COR-L47 (cell line): ENCODE measurements at regions not wholly inside any gene's neighbourhood (a gene's known extent, or its start where the extent isn't known, plus 50 kb on each side); places are given as distances from the start of the nearest gene placed in this dataset.

Experiments
- DNase-seq: peaks from one replicate; lab custom pipeline; 2025; lab: John Stamatoyannopoulos, UW

DNA sequence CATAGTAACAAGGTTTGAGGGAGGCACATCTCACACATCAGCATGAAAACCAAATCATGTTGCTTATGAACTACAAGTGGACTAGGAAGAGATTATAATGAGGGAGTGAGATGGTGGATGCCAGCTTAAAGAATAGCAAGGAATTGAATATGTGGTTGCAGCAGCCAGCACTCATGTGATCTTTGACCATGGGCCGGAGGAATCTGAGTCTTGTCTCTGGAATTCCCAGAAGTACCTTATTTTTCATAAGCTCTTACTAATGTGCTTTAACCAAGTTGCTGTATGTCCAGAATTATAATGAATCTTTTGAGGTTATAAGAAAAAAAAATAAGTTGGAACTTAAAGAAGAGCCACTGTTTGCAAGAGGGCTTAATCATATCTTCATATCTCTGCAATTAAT, 97.0 kb downstream of the DISP1 start:
- no peak for DNase-seq

DNA sequence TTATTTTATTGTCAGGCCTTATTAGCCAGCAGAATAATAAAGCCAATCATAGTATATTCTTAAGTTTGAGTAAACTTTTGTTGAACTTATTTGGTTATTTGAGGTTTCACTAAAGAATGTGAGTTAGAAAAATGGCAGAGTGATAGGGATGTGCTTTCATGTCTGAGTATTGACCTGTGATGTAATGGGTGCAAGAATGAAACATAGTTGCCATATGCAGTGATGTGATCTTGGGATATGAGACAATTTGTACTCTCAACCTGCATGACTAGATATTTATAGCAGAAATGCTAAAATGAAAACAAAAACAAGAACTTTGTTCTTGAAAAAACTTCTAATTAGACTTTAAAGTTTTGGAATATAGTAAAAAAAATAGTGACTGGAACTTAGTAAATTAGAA, 97.9 kb downstream of the DISP1 start:
- DNase-seq: no peak

DNA sequence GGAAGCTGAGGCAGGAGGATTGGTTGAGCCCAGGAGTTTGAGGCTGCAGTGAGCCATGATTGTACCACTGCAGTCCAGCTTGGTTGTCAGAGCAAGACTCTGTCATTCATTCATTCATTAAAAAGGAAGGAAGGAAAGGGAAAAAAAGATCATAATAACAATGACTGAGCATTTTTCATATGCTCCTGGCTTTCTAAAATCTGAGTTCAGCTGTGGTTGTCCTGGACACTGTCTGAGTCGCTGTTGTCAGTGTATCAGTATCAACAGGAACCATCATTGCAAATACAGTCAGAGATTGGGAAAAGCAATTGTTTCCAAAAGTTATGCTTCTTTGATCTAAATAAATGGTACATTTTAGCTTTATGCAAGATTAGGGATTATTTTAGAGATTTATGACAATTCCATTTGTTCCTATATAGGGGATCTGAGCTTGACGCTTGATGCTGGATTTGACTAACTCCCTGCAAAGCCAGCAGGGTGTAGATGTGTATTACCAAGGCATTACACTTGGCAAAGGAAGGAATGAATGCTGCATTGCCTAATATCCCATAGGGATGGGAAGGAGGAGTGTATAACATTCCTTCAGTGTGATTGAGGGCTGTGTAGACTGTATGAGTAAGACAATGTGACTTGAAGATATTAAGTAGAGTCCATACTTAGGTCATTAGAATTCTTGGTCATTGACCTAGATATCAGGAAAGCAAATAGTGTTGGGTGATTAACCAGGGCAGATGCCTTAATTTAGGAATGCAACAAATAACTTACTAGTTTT, 100.2 kb downstream of the DISP1 start:
- no peak for DNase-seq

DNA sequence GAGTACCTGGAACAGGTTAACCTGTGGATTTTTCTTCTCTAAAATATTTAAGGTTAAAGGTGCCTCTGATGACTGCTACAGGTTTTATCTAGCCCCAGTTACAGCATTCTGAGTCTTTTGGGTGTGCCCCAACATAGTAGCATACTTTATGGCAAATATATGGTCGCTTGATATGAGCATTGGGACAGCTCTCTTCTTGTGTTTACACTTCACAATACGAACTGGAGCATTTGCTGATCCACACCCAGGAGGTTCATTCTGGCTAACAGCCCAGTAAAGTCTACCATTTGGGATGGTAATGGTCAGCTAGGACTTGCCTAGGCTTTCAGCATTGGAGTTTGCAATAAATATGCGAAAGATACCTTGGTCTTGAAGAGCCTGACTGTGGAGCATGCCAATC, 101.3 kb downstream of the DISP1 start:
- DNase-seq: no peak

DNA sequence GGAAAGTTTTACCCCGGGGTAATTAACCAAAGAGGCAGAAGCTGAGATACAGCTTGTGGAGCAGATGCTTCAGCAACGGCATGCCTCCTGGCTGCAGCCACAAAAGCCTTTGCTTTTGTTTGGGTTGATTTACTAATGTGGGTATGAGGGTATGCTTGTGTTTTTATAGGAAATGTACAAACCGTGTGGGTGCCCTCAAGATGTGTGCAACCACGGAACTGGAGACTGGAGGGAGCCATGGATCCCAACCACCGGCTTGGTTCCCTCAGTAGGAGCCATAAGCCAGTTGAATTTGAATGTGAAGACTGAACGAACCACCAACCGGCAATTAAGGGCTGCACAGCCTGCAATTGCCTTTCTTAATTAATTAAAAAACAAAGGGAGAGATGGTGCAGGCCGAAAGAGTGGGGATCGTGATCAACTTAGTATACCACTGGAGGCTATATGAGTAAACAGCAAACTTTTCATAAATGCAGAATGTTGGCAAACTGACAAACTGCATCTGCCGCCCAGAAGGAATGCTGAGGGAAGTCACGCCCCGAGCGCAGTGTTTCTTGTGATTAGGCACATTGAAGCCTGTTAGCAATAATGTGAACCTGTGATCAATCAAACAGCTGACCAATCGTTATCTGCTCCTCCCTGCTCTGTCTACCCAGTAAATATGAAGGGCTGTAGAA, 104.1 kb downstream of the DISP1 start:
- no peak for DNase-seq

DNA sequence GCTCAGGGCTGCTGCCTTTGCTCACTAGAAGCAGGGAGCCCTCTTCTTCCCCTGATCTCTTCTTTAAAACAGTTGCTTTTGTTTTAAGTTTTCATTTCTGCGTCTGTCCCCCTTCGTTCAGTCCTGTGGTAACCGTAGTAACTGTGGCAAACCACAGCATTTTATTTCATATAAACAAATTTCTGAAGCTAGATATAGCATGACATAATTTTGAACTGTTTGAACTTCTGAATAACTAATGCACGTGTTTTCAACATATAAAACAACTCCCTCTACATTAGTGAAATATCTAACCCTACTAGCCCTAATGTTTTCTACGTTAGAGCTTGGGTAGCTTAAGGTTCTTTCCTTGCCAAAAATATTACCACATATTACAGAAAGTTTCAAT, 104.6 kb downstream of the DISP1 start:
- no peak for DNase-seq

DNA sequence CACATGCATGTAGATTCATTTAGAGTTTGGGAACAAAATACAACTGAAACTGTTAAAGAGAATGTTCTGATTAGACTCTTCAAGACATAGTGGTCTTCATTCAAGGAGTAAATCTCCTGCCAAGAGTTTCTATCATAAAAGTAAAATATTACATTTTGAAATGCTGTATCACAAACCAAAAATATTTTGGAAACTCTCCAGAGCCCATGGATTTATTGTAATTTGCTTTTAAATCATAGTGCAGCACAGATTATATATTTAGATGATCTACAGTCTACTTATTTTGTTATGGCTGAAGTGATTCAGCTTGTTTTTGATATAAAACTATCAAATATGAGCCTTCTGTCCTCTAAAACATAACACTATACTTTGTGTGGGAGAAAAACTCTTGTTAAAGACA, 105.3 kb downstream of the DISP1 start:
- DNase-seq: no peak

DNA sequence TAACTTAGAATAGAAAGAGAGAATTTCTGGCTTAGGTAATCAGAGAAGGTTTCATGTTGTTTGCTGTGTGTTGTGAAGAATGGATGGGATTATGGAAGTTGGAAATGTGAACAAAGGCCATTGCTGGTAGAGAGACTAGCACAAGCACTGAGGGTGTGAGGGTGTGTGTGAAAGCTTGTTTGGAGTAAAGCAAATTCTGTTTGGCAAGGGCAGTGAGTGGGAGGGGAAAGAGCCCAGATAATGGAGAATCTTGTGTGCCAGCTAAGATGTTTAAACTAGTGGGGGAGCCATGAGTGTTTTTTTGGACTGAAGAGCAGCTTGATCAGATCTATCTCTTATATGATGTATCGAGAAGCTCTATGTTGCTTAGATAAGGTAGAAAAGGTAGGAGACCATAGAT, 107.1 kb downstream of the DISP1 start:
- no peak for DNase-seq

DNA sequence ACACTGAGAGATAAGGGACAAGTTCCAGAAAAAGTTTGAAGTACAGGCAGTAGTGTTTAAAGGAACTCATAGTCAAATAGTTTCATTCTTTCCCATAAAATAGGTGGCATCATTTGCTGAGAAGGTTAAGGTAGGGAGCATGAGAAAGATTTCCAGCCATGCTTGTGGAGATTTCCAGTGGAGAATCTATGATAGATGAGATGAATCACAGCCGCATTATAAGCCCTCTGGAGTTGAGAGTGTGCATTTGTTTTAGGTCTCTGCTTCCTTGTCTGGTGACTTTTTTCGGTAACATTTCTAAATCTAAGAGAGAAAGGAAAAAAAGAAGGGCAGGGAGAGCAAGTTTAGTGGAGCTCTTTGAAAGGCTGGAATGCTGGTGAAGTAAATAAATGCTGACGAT, 108.7 kb downstream of the DISP1 start:
- DNase-seq: no peak

DNA sequence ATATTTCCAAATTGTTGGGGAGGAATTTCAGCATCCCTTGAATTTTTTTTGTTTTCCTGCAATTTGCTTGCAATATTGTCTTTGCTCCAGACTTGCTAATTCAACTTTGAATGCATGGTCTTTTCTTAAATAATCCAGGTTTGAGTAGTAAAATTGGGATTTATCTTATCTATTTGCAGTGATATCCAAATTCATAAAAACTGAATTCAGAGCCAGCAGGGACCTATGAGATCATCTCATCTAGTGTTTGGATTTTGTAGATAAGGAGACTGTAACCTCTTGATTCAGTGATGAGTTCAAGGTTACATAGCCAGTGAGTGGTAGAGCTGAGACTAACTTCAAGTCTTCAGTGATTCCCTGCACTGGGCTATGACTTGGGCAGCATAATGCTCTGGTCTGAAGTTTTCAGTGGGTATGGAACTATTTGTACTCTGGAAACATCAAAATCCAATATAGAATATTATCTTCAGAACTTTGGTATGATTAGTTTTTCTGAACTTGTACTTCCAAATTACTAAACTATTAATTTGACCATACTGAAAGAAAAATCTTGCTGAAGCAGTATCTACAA, 109.4 kb downstream of the DISP1 start:
- DNase-seq: no peak

DNA sequence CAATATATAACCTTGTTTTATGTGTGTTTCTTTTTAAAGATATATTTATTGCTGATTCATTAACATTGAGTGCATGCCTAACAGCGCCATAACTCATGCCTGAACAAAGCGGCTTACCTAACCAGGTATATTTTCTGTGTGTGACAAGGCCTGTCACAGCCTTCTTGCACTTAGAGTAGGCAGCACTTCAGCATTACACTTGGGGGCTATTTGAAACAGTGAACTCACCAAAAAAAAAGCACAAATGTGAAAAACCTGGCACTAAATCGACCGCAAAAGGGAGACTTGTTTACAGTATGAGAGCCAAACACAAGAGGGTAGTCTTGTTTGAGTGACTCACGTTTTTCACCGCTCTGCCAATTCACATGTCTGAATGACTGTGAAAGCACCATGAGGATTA, 111.7 kb downstream of the DISP1 start:
- no peak for DNase-seq

DNA sequence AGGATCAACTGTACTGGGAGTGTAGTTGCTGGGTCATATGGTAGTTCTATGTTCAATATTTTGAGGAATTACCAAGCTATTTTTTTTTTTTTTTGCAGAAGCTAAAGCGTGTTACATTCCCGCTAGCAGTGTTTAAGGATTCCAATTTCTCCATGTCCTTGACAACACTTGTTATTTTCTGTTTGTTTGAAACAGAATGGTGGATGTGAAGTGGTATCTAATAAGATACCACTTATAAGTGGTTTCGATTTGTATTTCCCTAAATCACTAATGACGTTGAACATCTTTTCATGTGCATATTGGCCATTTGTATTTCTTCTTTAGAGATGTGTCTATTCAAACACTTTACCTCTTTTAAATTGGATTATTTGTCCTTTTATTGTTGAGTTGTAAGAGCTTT, 112.2 kb downstream of the DISP1 start:
- DNase-seq: no peak

DNA sequence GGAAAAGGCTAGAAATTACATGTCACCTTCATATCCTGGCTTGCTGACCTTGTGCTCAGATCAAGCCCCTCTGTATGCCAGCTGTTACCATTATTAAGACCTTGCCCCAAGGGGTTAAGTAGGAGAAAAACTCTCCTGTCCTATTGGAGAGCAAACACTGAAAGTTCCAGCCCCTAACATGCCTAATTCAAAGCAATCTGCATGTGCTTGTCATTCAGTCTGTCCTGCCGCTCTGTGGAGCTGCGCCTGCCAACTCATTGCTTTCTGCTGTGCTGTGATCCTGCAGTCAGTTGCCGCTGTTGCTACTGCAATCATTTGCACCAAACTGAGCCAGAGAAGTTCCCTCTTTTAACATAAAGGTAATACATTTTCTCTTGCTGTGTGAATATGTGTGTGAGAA, 113.4 kb downstream of the DISP1 start:
- DNase-seq: peak; percentile 27

DNA sequence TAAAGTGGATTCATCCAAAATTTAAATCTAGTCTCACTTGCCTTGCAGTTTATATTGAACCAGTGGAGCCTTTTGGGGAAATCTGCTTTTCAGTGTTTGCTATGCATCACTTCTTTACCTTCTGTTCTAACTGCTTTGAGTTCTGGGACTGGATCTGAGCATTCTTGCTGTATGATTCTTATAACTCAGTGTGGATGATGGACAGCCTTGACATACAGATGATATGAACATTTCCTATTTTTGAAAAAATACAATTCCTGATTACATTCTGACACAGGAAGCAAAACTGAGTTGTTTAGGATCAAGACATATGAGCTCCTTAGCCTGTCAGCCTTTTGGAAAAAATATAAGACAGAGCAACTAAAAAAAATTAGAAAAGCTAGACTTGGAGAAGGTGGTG, 115.2 kb downstream of the DISP1 start:
- no peak for DNase-seq

DNA sequence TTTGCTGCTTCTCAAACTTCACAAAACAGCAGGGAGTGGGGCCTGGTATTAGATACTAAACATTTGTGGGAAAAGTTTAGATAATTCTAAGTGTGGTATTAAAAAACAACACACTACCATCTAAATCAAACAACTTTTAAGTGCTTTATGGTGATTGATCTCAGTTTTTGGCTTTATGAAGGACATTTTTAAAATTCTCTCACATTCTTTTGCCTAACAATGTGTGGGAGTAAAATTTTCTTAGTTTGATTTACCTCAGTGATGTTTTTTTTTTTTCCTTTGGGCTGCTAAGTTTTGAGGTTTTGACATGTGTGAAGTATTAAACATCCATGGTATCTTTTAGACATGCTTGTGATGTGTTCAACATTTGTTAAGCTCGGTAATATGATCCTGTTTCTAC, 116.2 kb downstream of the DISP1 start:
- DNase-seq: no peak

DNA sequence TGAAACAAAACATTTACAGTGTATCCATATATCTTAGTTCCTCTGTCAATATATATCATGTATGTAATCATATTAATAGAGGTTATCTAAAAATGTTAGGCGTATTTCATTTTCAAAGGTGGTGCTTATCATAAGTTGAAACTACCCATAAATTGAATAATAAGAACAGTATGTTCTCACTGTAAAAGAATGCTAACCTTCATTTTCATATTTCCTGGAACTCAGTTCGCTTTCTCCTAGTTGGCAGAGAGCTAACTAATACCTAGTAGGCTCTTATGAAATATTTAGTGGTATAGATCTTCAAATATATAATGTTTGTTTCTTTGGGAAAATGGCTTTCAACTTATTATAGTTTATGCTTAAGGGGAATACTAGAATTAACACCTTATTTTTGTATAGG, 118.4 kb downstream of the DISP1 start:
- no peak for DNase-seq

DNA sequence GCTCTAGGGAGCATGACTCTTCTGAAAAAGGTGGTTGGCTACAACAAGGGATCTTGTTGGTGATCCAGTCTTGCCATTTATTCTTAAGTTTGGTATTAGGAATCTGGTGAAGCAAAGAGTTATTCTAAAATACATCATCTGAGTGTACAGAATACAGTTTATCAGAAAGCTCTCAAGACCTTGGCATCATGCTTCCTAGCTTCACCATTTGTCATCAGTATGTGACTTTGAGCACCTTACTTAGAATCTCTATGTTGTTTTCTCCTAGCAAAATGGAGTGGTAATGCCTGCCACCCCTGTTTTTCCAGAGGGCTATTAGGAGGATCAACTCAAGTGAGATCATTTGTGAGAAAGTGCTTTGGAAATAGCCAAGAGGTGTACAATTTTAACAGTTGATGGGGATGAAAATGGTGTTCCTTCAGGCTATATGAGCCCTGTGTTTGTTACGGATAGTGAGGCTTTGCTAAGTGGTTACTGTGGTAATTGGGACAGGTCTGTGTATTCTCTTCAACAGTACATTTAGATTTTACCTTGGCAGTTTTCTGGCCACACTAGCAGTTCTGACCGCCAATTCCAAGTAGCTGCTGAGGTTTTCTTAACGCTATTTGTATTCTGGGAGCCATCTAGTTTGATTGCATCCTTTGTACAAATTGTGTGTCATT, 120.5 kb downstream of the DISP1 start:
- no peak for DNase-seq

DNA sequence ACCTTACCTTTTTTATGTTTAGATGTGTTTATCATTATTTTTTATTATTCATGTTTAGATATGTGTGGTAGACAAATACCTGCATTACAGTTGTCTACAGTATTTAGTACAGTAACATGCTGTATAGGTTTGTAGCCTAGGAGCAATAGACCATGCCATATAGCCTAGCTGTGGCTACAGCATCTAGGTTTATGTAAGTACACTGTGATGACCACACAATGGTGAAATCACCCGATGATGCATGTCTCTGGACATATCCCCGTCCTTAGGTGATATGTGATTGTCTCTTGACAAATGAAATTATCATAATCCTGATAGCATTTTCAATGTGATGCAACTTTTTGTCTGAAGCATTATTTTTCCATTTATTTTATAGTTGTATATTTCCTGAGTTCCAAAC, 121.2 kb downstream of the DISP1 start:
- no peak for DNase-seq

DNA sequence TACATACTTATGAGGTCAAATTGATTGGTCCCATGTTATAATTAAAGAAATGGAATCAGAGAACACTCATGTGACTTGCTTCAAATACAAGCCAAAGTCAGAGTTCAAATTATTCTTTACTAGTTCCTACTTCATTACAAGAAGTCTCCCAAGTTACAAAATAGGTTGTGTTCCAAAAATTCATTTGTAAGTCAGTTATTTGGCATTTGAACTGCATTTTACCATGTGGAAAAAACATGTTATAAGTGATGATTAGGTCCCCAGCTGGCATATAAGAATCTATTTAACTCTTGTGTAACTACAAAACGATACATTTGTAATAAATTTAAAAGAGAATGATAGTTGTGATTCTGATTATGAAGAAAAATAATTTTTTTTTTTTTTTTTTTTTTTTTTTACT, 124.1 kb downstream of the DISP1 start:
- no peak for DNase-seq

DNA sequence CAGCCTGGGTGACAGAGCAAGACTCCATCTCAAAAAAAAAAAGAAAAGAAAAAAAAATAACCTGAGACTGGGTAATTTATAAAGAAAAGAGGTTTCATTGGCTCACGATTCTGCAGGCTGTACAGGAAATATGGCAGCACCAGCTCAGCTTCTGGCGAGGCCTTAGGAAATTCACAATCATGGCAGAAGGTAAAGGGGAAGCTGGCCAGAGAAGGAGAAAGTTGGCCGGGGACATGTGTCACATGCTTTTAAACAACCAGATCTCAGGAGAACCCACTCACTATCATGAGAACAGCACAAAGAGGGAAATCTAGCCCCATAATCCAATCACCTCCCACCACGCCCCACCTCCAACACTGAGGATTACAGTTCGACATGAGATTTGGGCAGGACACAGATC, 125.3 kb downstream of the DISP1 start:
- DNase-seq: no peak

DNA sequence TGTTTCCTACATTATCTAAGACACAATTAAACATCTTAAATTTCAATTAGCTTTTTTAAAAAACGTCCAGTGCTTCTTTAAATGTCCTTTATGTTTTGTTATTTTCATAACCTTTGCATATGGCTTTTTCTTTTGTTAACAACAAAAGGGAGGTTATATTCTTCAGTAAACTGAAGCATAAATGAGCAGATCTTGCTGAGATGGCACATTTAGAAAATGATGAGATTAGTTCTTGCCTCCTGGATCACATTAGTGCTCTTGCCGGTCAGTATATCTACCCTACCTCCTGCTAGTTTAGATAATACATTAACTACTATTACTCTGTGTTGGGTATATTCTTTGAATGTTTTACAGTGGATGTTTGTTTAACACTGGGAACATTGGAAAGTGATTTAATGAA, 126.1 kb downstream of the DISP1 start:
- no peak for DNase-seq

DNA sequence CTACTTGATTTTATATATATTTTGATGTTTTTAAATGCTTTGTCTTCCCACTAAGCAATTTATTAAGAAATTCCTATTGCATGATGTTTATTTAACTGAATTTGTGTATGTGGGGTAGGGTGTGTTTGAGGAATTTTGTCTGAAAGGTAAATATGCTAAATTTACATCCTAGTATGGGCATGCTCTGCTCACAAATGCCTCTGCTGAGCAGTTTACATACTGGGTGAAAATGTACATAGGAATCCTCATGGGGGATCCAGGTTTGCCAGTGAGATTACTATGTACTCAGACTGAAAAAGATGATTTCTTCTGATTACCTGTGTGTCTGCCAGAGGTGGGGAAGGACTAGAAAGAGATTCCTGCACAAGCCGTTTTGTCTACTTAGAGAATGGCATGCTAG, 126.6 kb downstream of the DISP1 start:
- DNase-seq: no peak

DNA sequence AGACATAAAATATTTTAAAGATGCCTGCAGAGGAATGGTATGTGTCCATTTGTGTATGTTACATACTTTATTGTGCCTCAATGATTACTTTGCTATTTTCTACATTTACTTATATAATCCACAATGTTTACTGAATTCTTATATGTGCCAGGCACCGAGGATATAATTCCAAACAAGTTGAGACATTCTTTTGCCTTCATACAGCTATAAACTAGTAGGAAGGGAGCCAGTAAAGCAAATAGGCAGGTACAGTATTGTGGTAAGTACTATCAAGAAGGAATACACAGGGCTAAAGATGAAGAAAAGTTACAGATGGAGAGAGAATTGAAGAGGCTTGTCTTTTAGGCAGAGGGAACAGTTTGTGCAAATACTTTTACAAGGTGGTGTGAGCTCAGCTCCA, 131.6 kb downstream of the DISP1 start:
- DNase-seq: no peak
